Activated CD4-positive, alpha-beta T cell treated with anti-CD3 and anti-CD28 coated beads, Interleukin-2, amount 50 U/mL, for 24 hours (primary cell): ENCODE measurements at regions not wholly inside any gene's neighbourhood (a gene's known extent, or its start where the extent isn't known, plus 50 kb on each side); places are given as distances from the start of the nearest gene placed in this dataset.
"Not testable (repeated sequence)": the region's sequence is repeated elsewhere in the genome, so short reads cannot be mapped to it uniquely, and the experiment has no call there.

Source experiments
- DNase-seq, 2 donors: peaks; one replicate each; pipeline ENCODE4 v3.0.0-alpha.2; 2020; ENCODE audit warnings: low read depth in 1 of 2, low spot score in 1 of 2

DNA sequence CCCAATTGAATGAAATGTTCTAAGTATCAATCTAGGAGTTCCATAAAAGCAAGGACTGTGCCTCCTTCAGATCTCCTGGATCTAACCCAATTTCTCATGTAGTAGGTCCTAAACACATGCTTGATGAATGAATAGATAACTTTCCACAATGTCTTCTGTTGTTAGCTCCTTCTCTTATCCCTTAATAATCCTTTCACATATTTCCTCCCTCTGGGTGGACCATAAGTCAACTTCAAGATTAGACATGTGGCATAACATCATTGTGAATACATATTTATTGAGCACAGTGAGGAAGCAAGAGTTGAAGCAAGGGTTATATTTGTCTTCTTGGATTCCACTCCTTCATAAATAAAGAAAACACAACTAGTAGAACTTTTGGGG is 108.6 kb upstream of the EGFLAM start:
- no peak for DNase-seq

GRCh38 chr5:38148021-38148625 is 110.2 kb upstream of the EGFLAM start:
- no peak for DNase-seq

- no peak for DNase-seq
Measured at GRCh38 chr5:38143384-38143783, 115.0 kb upstream of the EGFLAM start.

DNA sequence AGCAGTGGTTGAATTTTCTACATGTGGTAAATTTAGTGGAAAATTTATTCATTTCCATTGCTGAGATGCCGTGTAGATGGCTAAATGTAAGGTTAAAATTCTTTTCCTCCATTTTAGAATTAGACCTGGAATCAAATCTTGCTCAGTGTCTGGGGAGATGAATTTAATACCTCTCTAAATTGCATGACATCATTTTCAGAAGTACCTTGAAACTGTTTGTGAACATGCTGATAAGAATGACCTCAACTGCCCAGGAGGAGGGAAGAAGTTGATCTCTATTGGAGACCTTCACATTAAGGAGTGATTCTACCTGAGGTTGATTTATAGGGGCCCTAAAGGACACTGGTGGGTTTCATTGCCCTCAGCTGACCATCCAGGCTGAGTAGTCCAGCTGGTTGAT is 116.7 kb upstream of the EGFLAM start:
- no peak for DNase-seq

DNA sequence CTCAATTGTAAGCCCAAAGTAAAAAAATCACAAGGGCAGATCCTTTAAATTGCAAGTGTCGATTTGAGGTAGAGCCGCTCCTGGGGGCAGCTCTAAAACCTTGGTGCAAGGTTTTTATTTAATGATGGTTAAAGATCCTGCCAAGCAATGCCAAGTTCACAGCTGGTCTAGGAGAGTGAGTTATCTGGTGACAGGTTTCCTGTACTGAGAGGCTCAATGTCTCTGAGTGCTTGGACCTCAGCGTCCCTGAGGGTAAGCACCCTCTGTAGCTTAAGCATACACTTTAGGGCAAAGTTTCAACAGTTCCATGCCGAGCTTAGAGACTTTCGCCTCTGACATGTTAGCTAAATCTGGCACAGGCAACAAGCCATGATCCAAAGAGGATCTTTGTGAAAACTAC is 119.8 kb upstream of the EGFLAM start:
- DNase-seq = no peak

GRCh38 chr5:38135486-38136039 is 122.8 kb upstream of the EGFLAM start:
- DNase-seq = no peak

DNA sequence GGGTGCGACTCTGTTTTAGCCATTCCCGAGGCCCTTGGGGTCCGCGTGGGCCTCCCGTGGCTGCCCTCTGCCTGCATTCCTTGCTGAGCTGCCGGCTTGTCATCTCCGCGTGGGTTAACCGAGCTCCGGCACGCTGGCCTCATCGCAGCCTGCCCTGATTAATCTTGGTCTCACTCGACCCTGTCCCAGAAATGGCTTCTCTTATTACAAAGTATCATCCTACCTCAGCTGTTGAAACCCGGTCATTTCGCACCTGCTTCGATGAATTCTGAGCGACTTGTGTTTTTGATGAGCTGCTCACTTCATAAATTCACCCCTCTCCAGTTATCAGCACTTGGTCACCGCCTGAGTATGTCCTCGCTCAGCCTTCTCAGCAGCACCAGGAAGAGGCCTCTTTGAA is 123.5 kb upstream of the EGFLAM start:
- no peak for DNase-seq

GRCh38 chr5:38134294-38134693 is 124.1 kb upstream of the EGFLAM start:
- DNase-seq = not testable (repeated sequence)

DNA sequence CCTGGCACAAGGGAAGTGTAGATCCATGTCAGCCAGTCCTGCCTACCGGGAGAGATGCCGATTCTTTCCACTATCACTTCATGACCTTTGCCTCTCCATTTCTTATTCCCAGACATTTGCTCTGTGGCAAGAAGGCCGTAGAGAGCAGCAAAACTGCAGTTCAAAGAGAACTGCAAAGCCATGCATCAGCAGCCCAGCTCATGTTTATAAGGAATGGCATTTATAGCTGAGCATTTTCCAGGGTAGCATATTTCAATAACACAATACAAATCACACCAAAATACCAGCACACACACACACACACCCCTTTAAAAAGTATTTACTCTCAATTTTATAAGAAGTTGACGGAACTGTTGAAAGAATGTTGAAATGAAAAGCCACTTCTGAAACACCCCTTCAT is 126.7 kb upstream of the EGFLAM start:
- DNase-seq = no peak

DNA sequence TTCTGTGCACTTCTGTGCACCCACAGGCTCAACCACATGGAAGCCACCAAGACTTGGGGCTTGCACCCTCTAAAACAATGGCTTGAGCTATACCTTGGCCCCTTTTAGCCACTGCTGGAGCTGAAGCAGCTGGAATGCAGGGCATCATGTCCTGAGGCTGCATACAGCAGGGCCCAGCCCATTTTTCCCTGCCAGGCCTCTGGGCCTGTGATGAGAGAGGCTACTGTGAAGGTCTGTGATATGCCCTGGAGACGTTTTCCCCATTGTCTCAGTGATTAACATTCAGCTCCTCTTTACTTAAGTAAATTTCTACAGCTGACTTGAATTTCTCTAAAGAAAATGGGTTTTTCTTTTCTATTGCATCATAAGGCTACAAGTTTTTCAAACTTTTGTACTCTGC is 134.0 kb upstream of the EGFLAM start:
- DNase-seq = no peak

DNA sequence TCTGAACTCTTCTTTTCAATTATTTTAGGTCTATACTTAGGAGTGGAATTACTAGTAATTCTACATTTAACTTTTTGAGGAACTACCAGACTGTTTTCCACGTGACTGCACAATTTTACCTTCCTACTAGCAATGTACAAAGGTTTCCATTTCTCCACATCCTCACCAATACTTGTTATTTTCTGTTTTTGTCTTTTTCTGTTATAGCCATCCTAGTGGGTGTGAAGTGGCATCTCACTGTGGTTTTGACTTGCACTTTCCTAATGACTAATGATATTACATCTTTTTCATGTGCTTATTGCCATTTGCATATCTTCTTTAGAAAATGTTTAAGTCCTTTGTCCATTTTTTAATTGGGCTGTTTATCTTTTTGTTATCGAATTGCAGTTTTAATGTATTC is 136.9 kb upstream of the EGFLAM start:
- DNase-seq = no peak

GRCh38 chr5:38119836-38120235 is 138.5 kb upstream of the EGFLAM start:
- DNase-seq = no peak

DNA sequence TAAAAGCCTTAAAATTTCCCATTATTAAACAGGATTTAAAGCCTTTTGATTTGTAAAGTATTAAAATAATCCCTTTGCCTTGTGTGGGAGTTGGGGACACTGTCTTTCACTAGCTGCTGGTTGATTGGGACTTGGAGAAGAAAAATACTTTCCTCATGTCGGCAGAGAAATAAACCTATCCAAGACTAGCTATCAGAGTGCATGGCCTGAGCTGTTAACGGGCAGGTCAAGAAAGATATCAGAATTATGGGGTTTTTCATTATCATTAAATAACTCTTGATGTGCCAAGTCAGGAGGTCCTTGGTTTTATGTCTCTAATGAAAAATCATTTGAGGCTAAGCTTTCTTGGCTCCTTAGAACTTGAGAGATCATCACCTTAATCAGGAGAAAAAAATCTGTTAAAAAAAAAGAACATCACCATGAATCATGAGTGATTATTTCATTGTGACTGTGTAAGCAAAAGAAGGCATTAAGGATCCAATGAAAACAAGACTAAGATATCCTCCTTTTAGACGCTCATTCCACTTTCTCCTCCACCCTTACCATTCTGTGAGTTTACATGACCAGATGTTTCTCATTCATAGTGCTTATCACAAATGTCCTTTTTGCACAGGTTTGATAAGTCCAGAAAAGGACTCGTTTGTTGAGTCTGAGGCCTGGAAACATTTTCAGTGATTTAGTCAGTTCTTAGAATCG is 140.4 kb upstream of the EGFLAM start:
- DNase-seq = no peak

- DNase-seq = no peak
Measured at GRCh38 chr5:38115318-38115827, 143.0 kb upstream of the EGFLAM start.

DNA sequence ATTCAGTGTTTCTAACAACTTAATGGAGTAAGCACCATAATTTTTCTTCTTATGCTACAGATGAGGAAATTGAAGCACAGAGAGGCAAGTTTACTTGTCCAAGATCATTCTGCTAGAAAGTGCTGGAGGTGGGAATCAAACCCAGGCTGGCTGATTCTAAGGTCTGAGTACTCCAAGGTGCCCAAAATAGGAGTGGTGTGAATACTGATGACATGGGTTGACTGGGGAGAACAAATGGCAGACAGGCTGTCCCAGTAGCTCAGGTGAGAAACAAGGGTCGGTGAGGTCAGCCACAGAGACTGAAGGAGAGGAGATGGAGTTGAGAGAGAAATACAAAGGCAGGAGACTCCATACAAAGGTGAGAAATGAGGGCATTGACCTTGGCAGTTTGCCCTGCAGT is 144.5 kb upstream of the EGFLAM start:
- no peak for DNase-seq

DNA sequence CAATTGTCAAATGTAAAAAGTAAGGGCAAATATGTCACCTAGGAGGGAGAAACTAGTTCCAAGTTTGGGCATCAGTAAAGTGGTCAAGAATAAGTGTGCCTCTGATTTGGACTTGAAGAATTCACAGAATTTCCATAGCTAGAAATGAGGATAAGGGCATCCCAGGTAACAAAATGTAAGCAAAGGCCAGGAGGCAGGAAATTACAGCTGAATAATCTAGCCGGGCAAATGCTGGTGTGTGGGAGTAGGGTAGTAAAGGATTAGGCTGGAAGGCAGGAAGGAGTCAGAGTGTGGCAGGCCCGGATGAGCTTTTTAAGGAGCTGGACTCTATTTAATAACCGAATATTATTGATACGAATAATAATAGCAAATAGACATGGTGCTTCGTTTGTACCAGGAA is 144.9 kb upstream of the EGFLAM start:
- no peak for DNase-seq

DNA sequence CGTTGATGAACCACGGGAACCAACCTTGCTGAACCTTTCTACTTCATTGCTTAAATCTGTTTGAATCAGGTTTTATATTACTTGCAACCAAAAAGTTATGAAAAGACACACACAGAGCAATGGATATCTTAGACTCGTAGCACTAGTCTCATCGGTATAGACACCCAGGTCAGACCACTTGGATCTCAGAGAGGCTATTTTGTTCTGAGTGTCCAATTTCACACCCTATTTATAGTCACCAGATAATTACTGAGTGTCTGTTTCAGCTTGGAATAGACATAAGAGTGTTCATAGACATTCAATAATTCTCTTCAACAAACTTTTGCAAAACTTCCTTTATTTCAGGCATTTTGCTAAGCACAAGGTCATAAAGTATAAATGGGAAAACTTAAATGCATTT is 145.4 kb upstream of the EGFLAM start:
- no peak for DNase-seq

GRCh38 chr5:38110130-38110529 is 148.2 kb upstream of the EGFLAM start:
- DNase-seq = no peak

DNA sequence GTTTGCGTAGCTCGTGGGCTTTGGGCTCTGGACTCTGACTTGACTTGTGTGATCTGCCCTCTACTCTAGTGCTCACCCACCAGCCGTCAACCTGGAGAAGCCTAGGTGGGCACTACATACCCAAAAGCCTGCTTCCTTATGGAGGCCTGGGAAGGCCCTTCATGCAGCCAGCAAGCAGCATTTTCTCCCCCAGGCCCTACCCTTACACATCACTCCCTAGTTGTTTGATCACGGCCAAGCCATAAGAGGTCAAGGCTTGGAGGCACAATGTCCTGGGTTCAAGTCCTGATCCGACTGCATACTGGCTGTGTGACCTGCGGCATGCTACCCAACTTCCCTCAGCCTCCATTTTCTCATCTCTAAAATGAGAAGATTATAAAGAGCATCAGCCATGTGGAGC is 151.3 kb upstream of the EGFLAM start:
- DNase-seq = no peak

DNA sequence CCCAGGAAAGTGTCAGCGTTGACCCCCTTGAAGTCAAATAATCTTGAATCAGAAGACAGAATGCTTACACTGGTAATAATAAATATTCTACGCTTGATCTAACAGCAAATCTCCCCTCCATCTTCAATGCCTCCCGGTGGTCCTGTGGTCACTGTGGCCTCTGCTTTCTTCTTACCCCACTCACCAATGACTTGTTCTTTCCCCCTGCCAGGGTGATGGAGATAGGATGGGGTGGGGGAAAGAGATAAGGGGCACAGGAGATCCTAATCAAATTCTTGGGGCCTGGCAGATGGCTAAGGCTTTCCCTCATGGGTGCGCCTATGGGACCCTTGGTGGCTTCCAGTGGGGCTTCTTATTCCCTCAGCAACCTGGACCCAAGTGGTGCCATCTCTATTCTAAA is 152.6 kb upstream of the EGFLAM start:
- no peak for DNase-seq

DNA sequence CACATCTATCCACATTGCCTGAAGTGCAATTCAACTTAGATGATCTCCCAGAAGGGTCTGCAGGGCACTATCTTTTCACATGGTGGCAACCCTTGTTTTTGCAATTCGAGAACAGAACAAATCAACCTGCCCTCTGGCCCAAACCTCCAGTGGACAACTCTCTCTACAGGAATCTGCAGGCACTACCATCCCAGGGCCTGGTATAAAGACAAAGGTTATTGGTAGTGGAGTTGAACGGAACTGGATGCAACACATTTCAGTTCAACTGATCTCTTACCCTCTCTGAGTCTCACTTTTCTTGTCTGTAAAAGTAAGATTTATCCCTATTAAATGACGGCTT is 153.2 kb upstream of the EGFLAM start:
- DNase-seq = no peak

DNA sequence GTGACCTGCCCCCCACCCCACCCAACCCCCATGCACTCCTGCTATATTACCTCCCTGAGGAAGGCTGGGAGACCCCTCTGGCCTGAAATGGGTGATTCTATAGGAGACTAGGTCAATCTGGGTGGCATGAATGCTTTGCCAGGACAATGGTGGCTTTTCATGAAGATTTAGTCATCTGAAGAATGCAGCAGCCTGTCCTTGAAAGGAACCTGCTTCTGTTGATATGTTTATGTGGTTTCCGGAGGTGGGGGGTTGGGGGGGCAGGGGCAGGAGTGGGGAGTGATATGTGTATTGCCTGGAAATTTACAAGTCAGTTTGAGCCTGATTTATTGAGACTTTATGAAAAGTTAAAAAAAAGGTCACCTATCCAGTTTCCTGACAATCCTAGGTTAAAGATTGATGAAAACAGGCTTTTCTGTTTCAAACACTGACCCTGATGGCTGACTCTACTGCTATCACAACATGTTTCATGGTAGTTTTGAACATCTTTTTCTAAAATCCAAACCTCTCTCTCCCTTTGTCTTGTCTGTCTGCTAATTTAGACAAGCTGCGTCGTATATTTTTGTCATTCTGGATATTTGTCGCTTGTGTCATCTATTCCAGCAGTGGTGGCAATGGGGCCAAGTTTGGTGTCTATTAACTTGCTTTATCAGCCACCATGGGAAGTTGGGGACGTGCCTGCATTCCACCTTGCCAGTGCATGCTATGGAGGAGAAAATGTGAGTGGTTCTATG is 153.7 kb upstream of the EGFLAM start:
- DNase-seq = no peak
